Prostate gland (tissue), 2 donors: ENCODE measurements at regions not wholly inside any gene's neighbourhood (a gene's known extent, or its start where the extent isn't known, plus 50 kb on each side); places are given as distances from the start of the nearest gene placed in this dataset.

Experiments
- POLR2A ChIP-seq: fragments of 450-650 bp; IDR thresholded peaks from one replicate; pipeline ENCODE4 v1.6.1; 2016; ENCODE audit warnings: antibody characterized with exemption, mild to moderate bottlenecking
- TF ChIP-seq, protein P1 (sequence below), 4 experiments: fragments of 200-600 bp in 2 of 4; fragments of 450-650 bp in 2 of 4; sonication (generic) in 2 of 4; IDR thresholded peaks; 1 replicate in 3 of 4; 2 replicates in 1 of 4; pipeline ENCODE4 v1.5.1; 2016 to 2019; ENCODE audit warnings: antibody characterized with exemption in 4 of 4, mild to moderate bottlenecking in 2 of 4, moderate library complexity in 2 of 4

DNA sequence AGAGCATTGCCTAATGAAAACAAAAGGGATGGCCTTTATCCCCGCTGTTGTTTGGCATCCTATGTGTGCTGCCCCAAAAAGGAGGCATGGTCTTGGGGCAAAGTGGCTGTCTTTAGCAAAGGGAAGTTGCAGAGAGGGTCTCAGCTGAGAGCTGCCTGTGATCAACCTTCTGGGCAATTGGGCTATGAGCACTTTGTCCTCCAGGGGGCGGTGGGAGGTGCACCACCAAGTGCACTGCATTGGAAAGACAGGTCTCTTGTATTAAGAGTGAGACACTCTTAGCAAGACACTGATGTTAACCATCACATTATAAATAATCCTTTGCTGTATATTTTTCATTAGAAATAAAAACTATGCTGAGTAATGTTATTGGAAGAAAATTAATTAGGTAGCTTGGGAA lies 314.8 kb downstream of the POM121L12 start:
- TF ChIP-seq, protein P1, sequence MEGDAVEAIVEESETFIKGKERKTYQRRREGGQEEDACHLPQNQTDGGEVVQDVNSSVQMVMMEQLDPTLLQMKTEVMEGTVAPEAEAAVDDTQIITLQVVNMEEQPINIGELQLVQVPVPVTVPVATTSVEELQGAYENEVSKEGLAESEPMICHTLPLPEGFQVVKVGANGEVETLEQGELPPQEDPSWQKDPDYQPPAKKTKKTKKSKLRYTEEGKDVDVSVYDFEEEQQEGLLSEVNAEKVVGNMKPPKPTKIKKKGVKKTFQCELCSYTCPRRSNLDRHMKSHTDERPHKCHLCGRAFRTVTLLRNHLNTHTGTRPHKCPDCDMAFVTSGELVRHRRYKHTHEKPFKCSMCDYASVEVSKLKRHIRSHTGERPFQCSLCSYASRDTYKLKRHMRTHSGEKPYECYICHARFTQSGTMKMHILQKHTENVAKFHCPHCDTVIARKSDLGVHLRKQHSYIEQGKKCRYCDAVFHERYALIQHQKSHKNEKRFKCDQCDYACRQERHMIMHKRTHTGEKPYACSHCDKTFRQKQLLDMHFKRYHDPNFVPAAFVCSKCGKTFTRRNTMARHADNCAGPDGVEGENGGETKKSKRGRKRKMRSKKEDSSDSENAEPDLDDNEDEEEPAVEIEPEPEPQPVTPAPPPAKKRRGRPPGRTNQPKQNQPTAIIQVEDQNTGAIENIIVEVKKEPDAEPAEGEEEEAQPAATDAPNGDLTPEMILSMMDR (IDR thresholded peaks at IDR 0.05): no peak
- no peak for TF ChIP-seq POLR2A
